ENCODE measurements at regions not wholly inside any gene's neighbourhood (a gene's known extent, or its start where the extent isn't known, plus 50 kb on each side); places are given as distances from the start of the nearest gene placed in this dataset.

DNA sequence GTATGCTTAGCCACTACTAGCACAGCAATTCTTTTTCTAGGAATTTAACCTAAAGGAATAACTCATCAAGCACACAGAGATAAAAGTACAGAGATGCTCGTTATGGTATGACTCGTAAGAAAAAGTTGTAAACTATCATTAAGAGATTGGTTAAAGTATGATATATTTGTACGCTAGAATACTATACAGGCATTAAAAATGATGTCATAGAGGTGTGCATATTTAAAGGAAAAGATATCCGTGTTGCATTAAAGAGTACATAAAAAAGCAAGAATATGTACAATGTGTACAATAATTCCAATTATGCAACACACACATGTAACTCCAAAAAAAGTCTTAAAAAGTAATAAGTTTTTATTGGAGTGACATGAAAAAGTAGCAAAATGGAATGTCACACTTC lies 54.5 kb upstream of the PALM2AKAP2 start:
- no TSS peak for BruUV-seq (replicated peaks)
- Histone ChIP-seq H3K14ac (replicated peaks; ENCODE audit: low read depth, low read length) (no peak overlapping the region), H3K79me1 (ENCODE audit: low read depth in 1 of 2, low read length in 2 of 2) (no peaks in the 10 kb centered on the region), H3K27me3 (ENCODE audit: control insufficient read depth, insufficient read depth, low read length) (peaks cover 2% of the 10 kb centered on the region), H3K4me2 (ENCODE audit: low read depth, low read length) (no peak overlapping the region), H4K20me1 (ENCODE audit: insufficient read depth, low read length) (no peaks in the 10 kb centered on the region), H3K4ac (ENCODE audit: low read depth, low read length) (no peak overlapping the region), H3K9me1 (ENCODE audit: insufficient read depth, low read length) (no peaks in the 10 kb centered on the region), H2AFZ (replicated peaks; ENCODE audit: low read length, poor library complexity) (no peak overlapping the region), H4K5ac (ENCODE audit: low read depth, low read length) (no peak overlapping the region), H3K9ac (ENCODE audit: low read depth, low read length) (no peak overlapping the region), H3K56ac (ENCODE audit: extremely low read depth, insufficient read depth, low read length) (no peak overlapping the region), H3K36me3 (ENCODE audit: control insufficient read depth, insufficient read depth, low read length) (no peaks in the 10 kb centered on the region), H3K23ac (ENCODE audit: low read depth, low read length) (no peak overlapping the region), H2BK5ac (ENCODE audit: low read depth, low read length, poor library complexity, severe bottlenecking) (no peak overlapping the region), H3K27ac (ENCODE audit: insufficient read depth, low read length) (no peak overlapping the region), H2BK15ac (ENCODE audit: low read depth, low read length) (no peak overlapping the region), H2BK120ac (ENCODE audit: low read depth, low read length) (no peak overlapping the region), H3K4me1 (ENCODE audit: control insufficient read depth, insufficient read depth, low read length) (peaks cover 4% of the 10 kb centered on the region; the same call in 1 of the 2 replicates), H3K9me3 (ENCODE audit: control insufficient read depth, insufficient read depth, low read length) (no peaks in the 10 kb centered on the region), H3K4me3 (ENCODE audit: insufficient read depth, low read depth, low read length) (no peak overlapping the region), H2AK5ac (ENCODE audit: low read depth, low read length) (no peak overlapping the region), H4K91ac (ENCODE audit: insufficient read depth, low read depth, low read length) (no peak overlapping the region), H2AK9ac (replicated peaks; ENCODE audit: low read depth, low read length, poor library complexity) (no peak overlapping the region), H2BK20ac (ENCODE audit: low read depth, low read length) (no peak overlapping the region), H4K8ac (ENCODE audit: low read depth in 2 of 2, low read length in 2 of 2) (no peak overlapping the region), H3K18ac (ENCODE audit: low read depth, low read length) (no peak overlapping the region)
- ChIA-PET CTCF (no interaction called here), POLR2A (ENCODE audit: unreplicated experiment) (no interaction called here)
- whole genome bisulfite sequencing, 2 experiments (ENCODE audit: extremely low coverage in 2 of 2, insufficient read length in 1 of 2): no CpG with 5 or more reads among the region's 4 CpGs
- in situ Hi-C loops (cut with MboI; ENCODE audit: low sequenced_read_pairs): no loop called here
- dilution Hi-C loops (cut with HindIII; ENCODE audit: low sequenced_read_pairs, unreplicated experiment): no loop called here
- no peak for TF ChIP-seq USF2 (IDR thresholded peaks at IDR 0.05; ENCODE audit: low read depth, low read length)
- TF ChIP-seq, protein P1, sequence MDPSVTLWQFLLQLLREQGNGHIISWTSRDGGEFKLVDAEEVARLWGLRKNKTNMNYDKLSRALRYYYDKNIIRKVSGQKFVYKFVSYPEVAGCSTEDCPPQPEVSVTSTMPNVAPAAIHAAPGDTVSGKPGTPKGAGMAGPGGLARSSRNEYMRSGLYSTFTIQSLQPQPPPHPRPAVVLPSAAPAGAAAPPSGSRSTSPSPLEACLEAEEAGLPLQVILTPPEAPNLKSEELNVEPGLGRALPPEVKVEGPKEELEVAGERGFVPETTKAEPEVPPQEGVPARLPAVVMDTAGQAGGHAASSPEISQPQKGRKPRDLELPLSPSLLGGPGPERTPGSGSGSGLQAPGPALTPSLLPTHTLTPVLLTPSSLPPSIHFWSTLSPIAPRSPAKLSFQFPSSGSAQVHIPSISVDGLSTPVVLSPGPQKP (IDR thresholded peaks at IDR 0.05; ENCODE audit: borderline replicate concordance, low read depth, low read length): no peak
- TF ChIP-seq RFX5 (IDR thresholded peaks at IDR 0.05; ENCODE audit: low read depth, low read length): no peak
- TF ChIP-seq RAD21 (IDR thresholded peaks at IDR 0.05; ENCODE audit: low read length): no peak
- TF ChIP-seq MAFK (IDR thresholded peaks at IDR 0.05; ENCODE audit: low read depth, low read length): no peak
- no peak for TF ChIP-seq RCOR1 (IDR thresholded peaks at IDR 0.05; ENCODE audit: insufficient replicate concordance, low read length)
- TF ChIP-seq MXI1 (IDR thresholded peaks at IDR 0.05; ENCODE audit: borderline replicate concordance, low read depth, low read length): no peak
- no peak for TF ChIP-seq FOS (IDR thresholded peaks at IDR 0.05; ENCODE audit: low read depth, low read length)
- no peak for TF ChIP-seq SMC3 (IDR thresholded peaks at IDR 0.05; ENCODE audit: low read depth, low read length)
- no peak for TF ChIP-seq CTCF (conservative IDR thresholded peaks at IDR 0.05; ENCODE audit: low read depth, low read length)
- TF ChIP-seq CEBPB (IDR thresholded peaks at IDR 0.05; ENCODE audit: low read depth, low read length): no peak
- TF ChIP-seq CHD1 (IDR thresholded peaks at IDR 0.05; ENCODE audit: low read depth, low read length): no peak
- no peak for TF ChIP-seq POLR2A (IDR thresholded peaks at IDR 0.05; ENCODE audit: low read depth, low read length)
- TF ChIP-seq NFE2L2 (IDR thresholded peaks at IDR 0.05; ENCODE audit: low read depth, low read length): no peak
- intact Hi-C loops (cut with micrococcal nuclease): no loop called here
- no peak for DNase-seq
- no peak for ATAC-seq (ENCODE audit: low read depth)

Measured in IMR-90 (cell line).